VCaP (cell line): ENCODE measurements at regions not wholly inside any gene's neighbourhood (a gene's known extent, or its start where the extent isn't known, plus 50 kb on each side); places are given as distances from the start of the nearest gene placed in this dataset.

ENCODE experiments used
- H3K27ac ChIP-seq: fragments of 450-650 bp; 2 replicates; pipeline ENCODE4 v1.5.1; 2017
- CTCF ChIP-seq: fragments of 450-650 bp; conservative IDR thresholded peaks from 2 replicates; pipeline ENCODE4 v1.5.1; 2017; ENCODE audit warnings: mild to moderate bottlenecking, moderate library complexity

GRCh38 chr11:31986201-31986889 lies 104.5 kb upstream of the RCN1 start:
- TF ChIP-seq CTCF = no peak
- H3K27ac ChIP-seq = no peak overlapping the region

GRCh38 chr11:31981457-31981856 lies 109.4 kb upstream of the RCN1 start:
- no peak for TF ChIP-seq CTCF
- no peak overlapping the region for H3K27ac ChIP-seq

- no peak overlapping the region for H3K27ac ChIP-seq
- TF ChIP-seq CTCF = no peak
Observed at GRCh38 chr11:31977343-31977742, 113.5 kb upstream of the RCN1 start.

GRCh38 chr11:31974366-31975136 lies 116.3 kb upstream of the RCN1 start:
- TF ChIP-seq CTCF = no peak
- H3K27ac ChIP-seq = no peak overlapping the region

- TF ChIP-seq CTCF = no peak
- H3K27ac ChIP-seq = no peak overlapping the region
Observed at GRCh38 chr11:31973172-31973571, 117.7 kb upstream of the RCN1 start.

- no peak for TF ChIP-seq CTCF
- H3K27ac ChIP-seq = no peak overlapping the region
Observed at GRCh38 chr11:31972623-31973022, 118.3 kb upstream of the RCN1 start.

- TF ChIP-seq CTCF = no peak
- H3K27ac ChIP-seq = no peak overlapping the region
Observed at GRCh38 chr11:31969359-31969702, 121.5 kb upstream of the RCN1 start.
